Kidney epithelial cell (primary cell): ENCODE measurements at regions not wholly inside any gene's neighbourhood (a gene's known extent, or its start where the extent isn't known, plus 50 kb on each side); places are given as distances from the start of the nearest gene placed in this dataset.

Experiments
- DNase-seq: peaks from one replicate; pipeline ENCODE4 v3.0.0-alpha.2; 2010; ENCODE audit warnings: low read depth
- H3K27me3 ChIP-seq: 2 replicates; pipeline ENCODE4 v1.6.0; 2011; ENCODE audit warnings: low read length; ENCODE audit not compliant: control insufficient read depth, insufficient read depth
- H3K36me3 ChIP-seq: 2 replicates; pipeline ENCODE4 v1.5.1; 2011; ENCODE audit warnings: low read length; ENCODE audit not compliant: control insufficient read depth, insufficient read depth
- H3K4me3 ChIP-seq: 2 replicates; pipeline ENCODE4 v1.5.1; 2011; ENCODE audit warnings: low read depth, mild to moderate bottlenecking, control low read depth, low read length
- TF ChIP-seq, protein P1 (sequence below): IDR thresholded peaks from 2 replicates; pipeline ENCODE4 v1.5.1; 2011; ENCODE audit warnings: mild to moderate bottlenecking, moderate library complexity, low read length, control low read depth, inconsistent platforms; ENCODE audit not compliant: insufficient read depth, poor library complexity, severe bottlenecking

DNA sequence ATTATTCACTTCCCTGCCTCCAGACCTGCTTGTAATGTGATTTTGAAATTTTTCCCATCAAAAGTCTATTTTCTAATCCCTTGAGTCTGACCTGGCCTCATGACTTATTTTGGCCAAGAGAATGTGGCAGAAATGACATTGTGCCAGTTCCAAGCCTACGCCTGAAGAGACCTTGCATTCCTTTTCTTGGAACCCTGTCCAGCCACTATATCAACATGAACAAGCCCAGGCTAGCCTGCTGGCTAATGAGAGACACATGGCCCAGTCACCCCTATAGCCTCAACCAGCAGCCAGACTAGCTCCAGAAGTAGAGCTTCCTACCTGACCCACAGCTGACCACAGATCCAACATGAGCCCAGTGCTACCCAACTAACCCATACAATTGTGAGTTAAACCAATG, 121.1 kb upstream of the ACP3 start:
- TF ChIP-seq, protein P1, sequence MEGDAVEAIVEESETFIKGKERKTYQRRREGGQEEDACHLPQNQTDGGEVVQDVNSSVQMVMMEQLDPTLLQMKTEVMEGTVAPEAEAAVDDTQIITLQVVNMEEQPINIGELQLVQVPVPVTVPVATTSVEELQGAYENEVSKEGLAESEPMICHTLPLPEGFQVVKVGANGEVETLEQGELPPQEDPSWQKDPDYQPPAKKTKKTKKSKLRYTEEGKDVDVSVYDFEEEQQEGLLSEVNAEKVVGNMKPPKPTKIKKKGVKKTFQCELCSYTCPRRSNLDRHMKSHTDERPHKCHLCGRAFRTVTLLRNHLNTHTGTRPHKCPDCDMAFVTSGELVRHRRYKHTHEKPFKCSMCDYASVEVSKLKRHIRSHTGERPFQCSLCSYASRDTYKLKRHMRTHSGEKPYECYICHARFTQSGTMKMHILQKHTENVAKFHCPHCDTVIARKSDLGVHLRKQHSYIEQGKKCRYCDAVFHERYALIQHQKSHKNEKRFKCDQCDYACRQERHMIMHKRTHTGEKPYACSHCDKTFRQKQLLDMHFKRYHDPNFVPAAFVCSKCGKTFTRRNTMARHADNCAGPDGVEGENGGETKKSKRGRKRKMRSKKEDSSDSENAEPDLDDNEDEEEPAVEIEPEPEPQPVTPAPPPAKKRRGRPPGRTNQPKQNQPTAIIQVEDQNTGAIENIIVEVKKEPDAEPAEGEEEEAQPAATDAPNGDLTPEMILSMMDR, result no peak
- Histone ChIP-seq H3K4me3 (no peak overlapping the region), H3K27me3 (no peaks in the 10 kb centered on the region), H3K36me3 (no peaks in the 10 kb centered on the region)
- DNase-seq, result no peak

DNA sequence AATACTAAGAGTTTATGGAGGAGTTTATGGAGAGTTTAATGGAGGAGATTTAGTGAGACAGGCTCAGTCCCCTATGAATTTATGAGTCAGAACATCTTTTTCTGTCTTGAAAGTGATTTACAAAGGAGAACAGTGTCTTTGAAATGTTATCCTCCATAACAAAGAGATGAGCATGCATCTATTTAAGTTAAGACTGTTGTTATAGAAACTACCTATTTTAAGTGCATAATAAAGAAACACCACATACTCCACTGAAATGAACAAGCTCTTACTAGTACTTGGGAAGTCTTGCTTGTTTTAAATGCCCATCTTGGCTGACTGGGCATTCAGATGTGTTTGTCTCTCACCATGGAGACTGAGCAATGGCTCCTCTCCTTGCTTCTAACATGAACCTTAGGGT, 118.7 kb upstream of the ACP3 start:
- Histone ChIP-seq H3K4me3 (no peak overlapping the region), H3K36me3 (no peaks in the 10 kb centered on the region), H3K27me3 (no peaks in the 10 kb centered on the region)
- no peak for DNase-seq
- TF ChIP-seq, protein P1, result no peak

DNA sequence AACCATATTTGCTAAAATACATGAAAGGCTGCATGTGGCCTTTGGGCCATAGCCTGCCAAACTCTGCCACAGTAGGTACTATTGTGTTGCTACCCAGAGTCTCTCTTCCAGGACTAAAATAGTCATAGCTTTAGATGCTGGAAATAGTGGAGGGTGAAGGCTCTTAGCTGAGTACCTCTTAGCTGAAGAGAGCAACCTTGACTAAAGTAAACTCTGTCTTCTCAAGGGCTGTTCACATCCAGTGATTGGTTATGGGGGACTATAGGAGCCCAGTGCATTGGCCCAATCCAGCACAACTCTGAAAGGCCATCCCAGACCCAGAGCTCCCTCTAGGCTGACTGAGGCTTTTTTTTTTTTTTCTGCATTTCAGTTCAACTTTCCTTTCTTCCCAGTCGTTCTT, 117.8 kb upstream of the ACP3 start:
- TF ChIP-seq, protein P1, result no peak
- H3K36me3 ChIP-seq, result no peaks in the 10 kb centered on the region
- H3K27me3 ChIP-seq, result no peaks in the 10 kb centered on the region
- no peak overlapping the region for H3K4me3 ChIP-seq
- DNase-seq, result no peak

DNA sequence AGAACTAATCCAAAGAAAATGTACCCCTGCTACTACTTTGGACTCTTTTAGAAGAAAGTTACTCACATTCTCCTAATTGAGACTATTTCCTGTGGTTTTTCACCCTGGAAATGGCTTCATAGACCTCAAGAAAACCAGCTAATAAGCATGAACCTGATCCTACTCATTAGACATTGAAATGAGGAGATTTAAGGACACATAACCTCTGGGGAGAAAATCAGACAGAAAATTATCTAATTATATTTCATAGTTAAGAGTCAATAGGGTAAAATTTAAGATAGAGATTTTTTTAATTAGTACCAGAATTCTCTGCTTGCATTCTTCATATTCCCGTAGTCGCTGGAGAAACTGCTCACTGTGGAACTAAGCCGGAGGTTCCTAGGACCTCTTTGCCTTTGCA, 114.6 kb upstream of the ACP3 start:
- no peak overlapping the region for H3K4me3 ChIP-seq
- no peak for DNase-seq

DNA sequence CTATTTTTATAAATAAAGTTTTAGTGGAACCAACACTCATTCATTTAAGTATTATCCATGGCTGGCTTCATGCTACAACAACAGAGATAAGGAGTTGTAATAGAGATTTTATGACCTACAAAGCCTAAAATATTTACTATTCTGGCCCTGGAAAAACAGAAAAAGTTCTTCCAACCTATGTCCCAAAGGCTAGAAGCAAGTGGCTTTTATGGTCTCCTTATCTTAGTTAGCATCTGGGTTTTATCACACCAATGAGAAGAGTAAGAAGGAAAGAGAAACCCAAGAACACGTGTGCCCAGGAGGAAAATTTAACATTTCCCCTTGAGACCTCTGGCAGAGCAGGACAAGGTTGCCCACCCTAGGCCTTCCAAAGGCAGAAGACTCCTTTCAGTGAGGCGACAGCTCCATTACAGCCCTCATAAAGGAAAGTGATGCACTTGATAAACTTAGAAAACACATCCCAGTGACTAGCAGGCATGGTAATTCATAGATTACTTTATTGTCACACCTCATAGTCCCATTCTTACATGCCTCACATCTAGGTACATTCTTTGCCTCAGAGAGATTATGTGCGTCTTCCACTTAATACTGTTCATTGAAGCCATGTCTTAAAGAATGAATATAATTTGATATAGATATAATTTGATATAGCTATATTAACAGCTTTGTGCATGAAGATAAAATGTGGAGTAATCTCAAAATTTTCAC, 113.2 kb upstream of the ACP3 start:
- DNase-seq, result no peak

More for the DNA sequence above, 114.6 kb upstream of the ACP3 start:
- Histone ChIP-seq H3K36me3 (no peaks in the 10 kb centered on the region), H3K27me3 (no peaks in the 10 kb centered on the region)
- TF ChIP-seq, protein P1, result no peak

More for the DNA sequence above, 113.2 kb upstream of the ACP3 start:
- H3K27me3 ChIP-seq, result no peaks in the 10 kb centered on the region
- H3K36me3 ChIP-seq, result no peaks in the 10 kb centered on the region
- no peak overlapping the region for H3K4me3 ChIP-seq
- TF ChIP-seq, protein P1, result no peak
